HG03280 (cell line): ENCODE measurements at regions not wholly inside any gene's neighbourhood (a gene's known extent, or its start where the extent isn't known, plus 50 kb on each side); places are given as distances from the start of the nearest gene placed in this dataset.

Source experiments
- ATAC-seq: cut with Tn5 transposase; IDR thresholded peaks from one replicate; pipeline ENCODE4 v1.9.1; 2021; ENCODE audit warnings: mild to moderate bottlenecking, moderate library complexity; ENCODE audit not compliant: unreplicated experiment

- ATAC-seq = no peak
Measured at GRCh38 chr2:133837441-133838094, 269.3 kb upstream of the NCKAP5 start.

DNA sequence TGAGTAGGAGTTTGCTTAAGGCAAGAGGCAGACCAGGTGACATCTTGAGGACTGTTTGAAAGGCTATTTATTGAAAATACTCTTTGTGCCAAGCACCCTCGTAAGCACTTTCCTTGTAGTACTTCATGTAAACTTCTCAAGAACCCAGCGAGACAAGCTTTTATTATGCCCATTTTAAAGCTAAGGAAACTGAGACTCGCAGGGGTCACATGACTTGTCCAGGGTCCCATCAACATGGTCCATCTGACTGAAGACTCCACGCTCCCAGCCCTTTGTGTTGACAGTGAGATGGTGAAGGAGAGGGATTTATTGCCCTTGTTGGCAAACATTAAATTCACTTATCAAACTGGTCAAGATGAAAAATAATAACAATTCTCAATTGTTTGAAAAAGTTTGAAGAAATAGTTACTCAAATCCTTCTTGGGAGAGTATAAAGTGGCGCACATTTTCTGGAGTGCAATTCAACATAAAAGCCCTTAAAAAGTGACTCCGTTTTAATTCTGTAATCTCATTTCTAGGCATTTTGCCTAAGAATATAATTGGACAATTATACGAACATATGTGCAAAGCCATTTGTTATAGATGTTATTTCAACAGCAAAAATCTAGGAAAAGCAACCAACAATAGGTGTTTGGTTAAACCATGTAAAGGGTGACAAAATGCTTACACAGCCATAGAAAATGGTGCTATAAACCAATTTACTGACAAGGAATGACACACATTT lies 270.5 kb upstream of the NCKAP5 start:
- no peak for ATAC-seq

DNA sequence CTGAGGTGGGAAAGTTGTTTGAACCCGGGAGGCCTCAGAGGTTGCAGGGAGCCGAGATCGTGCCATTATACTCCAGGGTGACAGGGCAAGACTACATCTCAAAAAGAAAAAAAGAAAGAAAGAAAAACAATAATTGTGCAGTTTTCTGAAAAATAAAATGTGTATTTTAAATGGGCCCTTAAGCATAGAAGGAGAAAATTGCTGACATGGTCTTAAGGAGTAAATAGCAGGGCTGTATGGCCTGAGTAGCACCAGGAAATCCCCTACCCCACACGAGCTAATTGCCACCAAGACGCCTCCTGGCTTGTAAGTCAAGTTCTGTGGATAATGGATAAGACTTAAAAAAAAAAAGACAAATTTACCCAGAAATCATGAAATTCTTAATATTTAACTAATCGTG lies 271.4 kb upstream of the NCKAP5 start:
- no peak for ATAC-seq

DNA sequence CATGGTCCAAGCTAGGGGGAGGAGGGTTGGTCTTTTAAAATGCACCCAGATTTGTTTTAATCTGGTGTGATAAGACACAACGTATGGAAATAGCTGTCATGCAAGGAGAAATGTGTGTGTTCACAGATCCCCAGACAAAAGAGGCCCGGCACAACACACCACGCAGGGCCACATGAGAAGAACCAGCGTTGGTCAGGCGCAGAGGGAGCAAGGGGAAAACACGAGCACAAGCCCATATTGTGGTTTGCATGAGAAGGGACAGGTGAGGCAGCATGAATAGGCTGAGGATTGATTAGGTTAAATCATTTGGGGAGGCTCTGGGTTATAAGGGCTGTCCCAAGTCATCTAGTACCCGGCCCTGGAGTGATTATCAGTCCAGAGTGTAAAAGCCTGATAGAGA lies 272.5 kb upstream of the NCKAP5 start:
- no peak for ATAC-seq

DNA sequence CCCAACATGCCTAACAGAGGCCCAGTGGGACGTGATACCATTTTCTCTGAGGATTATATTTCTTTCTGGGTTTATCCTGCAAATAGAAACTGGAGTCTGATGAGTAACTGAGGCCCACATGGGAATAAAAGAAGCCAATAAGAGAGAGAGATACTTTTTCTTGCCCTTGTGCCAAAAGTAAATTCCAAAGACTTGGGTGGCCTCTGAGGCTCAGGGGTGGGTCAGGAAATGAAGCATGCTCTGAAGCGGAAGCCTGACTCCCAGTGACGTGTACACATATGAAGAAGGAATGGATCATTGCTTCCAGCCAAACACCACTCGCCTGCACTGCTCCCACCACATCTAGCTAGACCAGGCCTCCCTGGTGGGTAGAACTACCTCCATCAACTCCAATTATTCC lies 273.6 kb upstream of the NCKAP5 start:
- no peak for ATAC-seq

DNA sequence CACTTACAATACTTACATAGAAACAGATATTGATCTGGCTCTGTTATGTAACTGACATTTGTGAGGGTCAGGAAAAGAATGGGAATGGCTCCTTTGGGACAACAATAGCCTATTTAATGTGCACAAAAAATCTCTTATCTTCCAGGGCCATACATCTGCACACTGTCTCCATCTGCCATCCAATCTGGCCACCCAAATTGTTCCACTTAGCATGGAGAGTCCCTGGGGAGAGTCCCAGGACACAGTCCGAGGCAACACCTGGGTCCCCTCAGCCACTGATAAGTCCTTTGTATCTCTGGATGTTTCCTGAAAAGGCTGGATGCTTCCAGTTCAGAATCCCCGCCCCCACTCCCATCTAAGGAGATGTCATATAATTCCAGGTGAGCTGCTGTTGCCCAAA lies 274.2 kb upstream of the NCKAP5 start:
- no peak for ATAC-seq

DNA sequence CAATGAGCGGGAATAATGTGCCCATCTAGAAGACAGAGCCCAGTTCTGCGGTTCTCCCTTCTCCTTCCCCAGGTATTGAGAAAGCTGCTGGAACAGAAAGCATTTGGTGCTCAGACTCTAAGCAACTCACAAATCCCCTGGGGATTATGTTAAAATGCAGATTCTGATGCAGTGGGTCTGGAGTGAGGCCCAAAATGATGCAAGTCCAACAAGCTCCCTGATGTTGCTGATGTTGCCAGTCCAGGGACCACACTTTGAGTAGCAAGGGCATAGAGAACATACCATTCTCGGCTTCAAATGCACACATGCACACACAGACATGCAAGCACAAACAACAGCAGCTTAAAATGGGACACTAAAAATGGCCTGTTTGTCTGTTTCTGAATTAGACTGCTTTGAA lies 274.8 kb upstream of the NCKAP5 start:
- no peak for ATAC-seq

DNA sequence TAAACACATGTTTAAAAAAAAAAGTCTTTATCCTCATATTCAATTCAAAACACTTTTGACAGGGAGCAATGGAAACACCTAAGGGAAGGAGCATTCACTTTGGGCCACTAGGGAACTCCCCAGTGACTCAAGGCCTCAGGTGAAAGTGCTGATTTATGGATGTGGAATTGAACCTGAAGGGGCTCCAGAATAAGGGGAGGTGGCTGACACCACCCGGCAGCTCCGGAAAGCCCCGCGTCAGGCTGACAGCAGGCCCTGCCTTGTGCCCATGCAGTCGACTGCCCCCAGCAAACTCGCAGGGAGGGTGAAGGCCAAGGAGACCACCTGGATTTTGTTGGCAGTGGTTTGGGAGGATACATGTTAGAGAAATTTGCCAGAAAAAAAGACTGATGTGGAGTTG lies 275.3 kb upstream of the NCKAP5 start:
- no peak for ATAC-seq

- ATAC-seq = peak; percentile 89
Measured at GRCh38 chr2:133844214-133844892, 276.1 kb upstream of the NCKAP5 start.

- ATAC-seq = no peak
Measured at GRCh38 chr2:133846476-133846875, 278.2 kb upstream of the NCKAP5 start.

DNA sequence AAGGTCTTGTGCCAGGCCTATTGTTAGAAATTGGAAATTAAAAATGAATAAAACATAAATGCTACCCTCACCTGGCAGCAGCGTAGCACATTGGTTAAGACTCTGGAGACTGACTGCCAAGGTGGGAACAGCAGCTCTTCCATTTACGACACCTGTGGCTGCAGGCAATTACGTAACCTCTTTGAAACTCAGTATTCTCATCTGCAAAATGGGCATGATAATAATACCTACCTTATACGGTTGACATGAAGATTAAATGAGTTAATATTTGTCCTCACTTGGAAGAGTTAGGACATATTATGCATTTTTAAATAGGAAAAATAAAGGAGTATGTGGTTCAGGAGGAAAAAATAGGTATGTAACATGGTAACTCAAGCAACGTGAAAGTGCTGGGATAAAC lies 279.3 kb upstream of the NCKAP5 start:
- ATAC-seq = no peak

- ATAC-seq = no peak
Measured at GRCh38 chr2:133848111-133848649, 279.9 kb upstream of the NCKAP5 start.

DNA sequence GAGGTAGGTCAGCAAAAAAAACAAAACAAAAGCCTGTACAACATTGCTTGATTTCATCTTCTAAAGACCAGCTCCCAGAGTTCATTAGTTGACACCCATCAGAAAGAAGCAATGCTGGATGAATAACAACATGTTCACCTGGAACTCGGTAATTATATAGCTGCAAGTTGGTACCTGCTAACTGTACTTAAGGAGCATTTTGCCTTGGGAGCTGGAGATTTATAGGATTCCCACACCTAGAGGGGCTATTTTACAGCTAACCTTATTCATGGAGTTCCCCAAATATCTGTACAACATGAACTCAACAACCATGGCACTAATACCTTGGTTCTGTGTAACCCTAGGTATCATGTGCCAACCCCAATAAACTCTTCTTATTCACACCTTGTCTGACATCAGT lies 281.1 kb upstream of the NCKAP5 start:
- no peak for ATAC-seq

- no peak for ATAC-seq
Measured at GRCh38 chr2:133854603-133855200, 286.4 kb upstream of the NCKAP5 start.

GRCh38 chr2:133855526-133855925 lies 287.3 kb upstream of the NCKAP5 start:
- ATAC-seq = no peak

GRCh38 chr2:133856678-133857077 lies 288.4 kb upstream of the NCKAP5 start:
- ATAC-seq = no peak

DNA sequence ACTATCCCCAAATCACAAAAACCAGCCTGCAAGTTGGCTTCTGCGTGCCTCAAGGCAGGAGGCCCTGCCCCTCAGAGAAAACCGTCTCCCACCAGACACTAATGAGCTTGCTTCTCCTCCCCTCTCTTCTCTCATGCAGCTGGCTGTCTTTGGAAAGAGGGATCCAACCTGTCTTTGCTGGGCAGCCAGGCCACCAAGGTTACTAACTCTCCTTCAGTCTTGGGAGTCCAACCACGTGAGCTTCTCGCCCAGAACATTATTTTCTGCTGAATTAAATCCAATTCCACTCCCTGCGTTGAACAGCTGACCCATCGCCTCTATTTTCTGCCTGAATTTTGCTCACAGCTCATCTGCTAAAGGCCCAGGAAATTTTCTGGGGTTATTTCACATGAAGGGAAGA lies 291.3 kb upstream of the NCKAP5 start:
- ATAC-seq = no peak

GRCh38 chr2:133862400-133862977 lies 294.2 kb upstream of the NCKAP5 start:
- ATAC-seq = no peak

- ATAC-seq = no peak
Measured at GRCh38 chr2:133863106-133863800, 295.0 kb upstream of the NCKAP5 start.

GRCh38 chr2:133865141-133865540 lies 296.9 kb upstream of the NCKAP5 start:
- no peak for ATAC-seq

- no peak for ATAC-seq
Measured at GRCh38 chr2:133867166-133867565, 298.9 kb upstream of the NCKAP5 start.
